Stimulated activated CD4-positive, alpha-beta T cell treated with anti-CD3 and anti-CD28 coated beads, Interleukin-4, amount 100 ng/mL, for 48 hours (primary cell): ENCODE measurements at regions not wholly inside any gene's neighbourhood (a gene's known extent, or its start where the extent isn't known, plus 50 kb on each side); places are given as distances from the start of the nearest gene placed in this dataset.
"Not testable (repeated sequence)": the region's sequence is repeated elsewhere in the genome, so short reads cannot be mapped to it uniquely, and the experiment has no call there.

Experiments used
- DNase-seq, 2 donors: peaks; one replicate each; pipeline ENCODE4 v3.0.0-alpha.2; 2020; ENCODE audit warnings: low read depth in 2 of 2

DNA sequence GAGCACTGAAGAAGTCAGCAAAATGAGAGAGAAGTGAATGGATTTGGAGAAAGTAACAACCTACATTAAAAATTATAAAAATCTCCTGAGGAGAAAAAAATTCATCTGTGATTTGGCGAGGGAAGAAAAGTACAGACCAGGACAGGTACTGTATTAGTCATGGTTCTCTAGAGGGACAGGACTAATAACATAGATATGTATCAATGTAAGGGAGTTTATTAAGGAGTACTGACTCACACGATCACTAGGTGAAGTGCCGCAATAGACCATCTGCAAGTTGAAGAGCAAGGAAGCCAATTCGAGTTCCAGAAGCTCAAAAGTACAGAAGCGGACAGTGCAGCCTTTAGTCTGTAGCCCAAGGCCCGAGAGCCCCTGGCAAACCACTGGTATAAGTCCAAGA is 1004.4 kb upstream of the ALCAM start:
- no peak for DNase-seq

DNA sequence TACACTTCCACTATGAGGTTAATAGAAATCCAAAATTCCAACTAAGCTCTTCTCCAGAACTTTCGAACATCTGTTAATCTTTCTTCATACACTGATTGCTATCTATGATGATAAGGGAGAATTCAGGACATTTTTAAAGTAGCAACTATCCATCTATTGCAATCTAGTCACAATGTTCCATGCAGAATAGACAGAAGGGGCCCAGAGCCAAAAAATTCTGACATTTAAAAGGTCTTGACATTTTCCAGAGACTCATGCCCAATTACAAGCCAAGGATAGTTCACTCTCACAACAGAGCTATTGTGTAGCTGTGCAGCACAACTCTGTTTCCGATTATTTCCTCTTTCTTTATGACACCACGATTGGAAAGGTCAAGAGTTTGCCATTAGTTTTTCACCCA is 999.7 kb upstream of the ALCAM start:
- DNase-seq: no peak

DNA sequence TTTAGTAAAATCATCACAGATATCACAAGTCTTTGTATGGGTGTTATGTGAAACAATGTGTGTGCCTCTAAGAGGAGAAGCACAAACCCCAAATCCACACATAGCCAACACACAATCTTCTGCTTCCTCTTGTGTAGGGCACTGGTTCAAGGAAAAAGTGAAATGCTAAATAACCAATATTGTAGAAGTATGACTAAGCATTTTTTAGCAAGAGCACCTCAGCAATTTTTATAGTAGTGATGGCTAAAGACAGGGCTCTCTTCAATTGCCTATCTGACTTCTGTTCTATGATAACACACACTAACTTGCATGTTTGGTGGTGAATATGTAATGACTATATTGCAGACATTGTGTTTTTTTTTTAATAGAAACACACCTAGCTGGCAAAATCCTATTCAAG is 997.9 kb upstream of the ALCAM start:
- DNase-seq: no peak

DNA sequence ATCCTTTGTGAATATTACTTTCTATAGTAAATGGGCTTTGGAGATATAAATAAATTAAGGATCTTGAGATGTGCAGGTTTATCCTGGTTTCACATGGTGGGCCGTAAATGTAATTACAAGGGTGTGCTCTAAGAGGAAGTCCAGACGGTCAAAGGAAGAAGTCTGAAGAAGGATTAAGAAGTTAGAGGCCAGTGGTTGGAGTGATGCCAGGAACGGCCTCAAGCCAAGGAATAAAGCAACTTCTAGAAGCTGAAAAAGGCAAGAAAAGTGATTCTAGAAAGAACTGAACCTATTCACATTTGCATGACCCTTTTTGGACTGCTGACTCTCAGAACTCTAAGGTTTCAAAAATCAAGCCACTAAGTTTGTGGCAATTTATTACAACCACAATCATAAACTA is 981.3 kb upstream of the ALCAM start:
- no peak for DNase-seq

DNA sequence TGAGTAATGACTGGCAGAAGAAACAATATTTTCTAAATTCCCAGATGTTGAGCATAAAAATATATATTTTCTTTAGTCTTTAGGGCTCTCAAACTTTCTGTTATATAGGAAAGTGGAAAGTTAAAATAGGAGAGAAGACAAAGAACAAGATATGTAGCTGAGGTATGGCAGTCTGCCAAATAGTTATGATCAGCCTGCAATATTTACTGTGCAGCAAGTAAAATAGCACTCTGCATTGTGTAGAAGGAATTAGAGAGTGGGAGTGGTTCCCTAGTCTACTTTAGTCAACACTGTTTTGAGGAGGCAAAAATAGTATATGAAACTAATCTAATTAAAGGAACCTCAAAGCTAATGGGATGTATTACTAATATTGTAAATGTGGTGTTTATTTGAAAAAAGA is 978.1 kb upstream of the ALCAM start:
- DNase-seq: no peak

DNA sequence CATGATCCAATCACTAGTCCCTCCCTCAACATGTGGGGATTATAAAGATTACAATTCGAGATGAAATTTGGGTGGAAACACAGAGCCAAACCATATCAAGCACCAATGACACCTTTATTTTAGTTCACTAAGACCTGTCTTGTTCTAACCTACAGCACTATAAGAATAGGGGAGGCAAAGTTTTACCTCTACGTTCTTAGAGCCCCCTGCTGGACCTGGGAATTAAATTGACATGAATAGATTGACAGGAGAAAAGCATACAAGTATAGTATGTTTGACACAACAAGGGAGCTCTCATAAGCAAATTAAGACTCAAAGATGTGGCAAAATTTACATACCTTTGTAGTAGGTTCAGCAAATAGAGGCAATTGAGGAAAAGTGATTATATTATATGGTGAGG is 974.4 kb upstream of the ALCAM start:
- DNase-seq: no peak

DNA sequence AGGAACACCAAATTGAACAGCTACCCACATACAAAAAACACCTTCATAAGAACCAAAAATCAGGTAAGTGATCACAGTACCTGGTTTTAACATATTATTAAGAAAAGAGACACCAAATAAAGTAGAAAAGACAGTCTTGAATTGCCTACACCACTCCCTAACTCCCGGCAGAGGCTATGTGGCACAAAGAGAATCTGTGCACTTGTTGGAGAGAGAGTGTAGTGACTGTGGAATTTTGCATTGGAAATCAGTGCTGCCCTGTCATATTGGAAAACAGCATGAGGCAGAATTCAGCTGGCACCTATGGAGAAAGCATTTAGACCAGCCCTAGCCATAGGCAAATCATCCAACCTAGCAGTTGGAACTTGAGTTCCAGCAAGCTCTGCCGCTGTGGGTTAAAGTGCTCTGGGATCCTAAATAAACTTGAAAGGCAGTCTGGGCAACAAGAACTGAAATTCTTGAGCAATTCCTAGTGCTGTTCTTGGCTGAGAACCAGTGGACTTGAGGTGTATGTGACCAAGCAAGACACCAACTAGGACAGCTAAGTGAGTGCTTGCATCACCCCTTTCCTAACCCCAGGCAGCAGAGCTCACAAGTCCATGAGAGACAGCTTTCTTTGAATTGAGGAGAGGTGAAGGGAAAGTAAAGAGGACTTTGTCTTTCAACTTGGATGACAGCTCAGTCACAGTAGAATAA is 969.6 kb upstream of the ALCAM start:
- no peak for DNase-seq

DNA sequence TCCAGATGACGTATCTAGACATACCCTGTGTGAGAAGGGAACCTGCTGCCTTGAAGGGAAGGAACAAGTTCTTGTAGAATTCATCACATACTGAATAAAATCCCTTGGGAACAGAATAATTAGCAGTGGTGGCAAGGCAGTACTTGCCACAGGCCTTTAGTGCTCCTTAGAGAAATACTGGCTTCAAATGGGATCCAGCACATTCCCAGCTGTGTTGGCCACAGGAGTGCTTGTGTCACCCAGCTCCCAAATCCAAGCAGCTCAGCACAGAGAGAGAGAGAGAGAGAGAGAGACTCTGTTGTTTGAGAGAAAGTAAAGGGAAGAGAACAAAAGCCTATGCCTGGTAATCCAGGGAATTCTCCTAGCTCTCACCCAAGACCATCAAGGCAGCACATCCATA is 969.0 kb upstream of the ALCAM start:
- no peak for DNase-seq

DNA sequence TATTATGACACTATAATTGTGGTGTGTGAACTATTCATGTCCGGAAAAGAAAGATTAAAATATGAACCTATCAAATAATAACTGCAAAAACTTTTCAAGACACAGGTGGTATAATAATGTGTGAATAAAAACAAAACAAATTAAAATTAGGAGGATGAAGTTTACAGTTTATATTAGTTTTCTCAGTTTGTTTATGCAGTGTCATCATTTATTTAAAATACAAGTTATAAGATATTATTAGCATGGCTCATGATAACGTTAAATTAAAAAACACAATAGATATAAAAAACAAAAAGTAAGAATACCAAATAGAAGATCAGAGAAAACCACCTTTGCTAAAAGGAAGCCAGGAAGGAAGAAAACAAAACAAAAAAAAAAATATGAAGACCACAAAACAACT is 963.8 kb upstream of the ALCAM start:
- DNase-seq: no peak

DNA sequence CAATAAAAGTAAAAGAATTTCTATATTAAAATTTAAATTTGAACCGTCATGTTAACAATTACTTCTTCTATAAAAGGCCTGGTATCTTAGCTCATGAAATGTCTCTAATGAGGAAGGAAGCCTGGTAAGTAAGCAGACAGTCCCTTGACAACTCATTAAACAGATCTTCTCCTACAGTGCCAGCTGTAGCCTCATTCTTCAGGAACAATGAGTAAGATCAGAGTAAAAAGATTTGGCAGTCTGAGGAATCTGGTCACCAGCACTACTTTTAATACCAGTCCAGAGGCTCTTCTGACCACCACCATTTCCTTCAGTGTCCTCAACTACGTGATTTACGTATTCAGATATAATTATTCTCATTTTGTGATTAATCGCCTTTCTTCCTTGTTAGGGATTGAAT is 955.0 kb upstream of the ALCAM start:
- DNase-seq: no peak

DNA sequence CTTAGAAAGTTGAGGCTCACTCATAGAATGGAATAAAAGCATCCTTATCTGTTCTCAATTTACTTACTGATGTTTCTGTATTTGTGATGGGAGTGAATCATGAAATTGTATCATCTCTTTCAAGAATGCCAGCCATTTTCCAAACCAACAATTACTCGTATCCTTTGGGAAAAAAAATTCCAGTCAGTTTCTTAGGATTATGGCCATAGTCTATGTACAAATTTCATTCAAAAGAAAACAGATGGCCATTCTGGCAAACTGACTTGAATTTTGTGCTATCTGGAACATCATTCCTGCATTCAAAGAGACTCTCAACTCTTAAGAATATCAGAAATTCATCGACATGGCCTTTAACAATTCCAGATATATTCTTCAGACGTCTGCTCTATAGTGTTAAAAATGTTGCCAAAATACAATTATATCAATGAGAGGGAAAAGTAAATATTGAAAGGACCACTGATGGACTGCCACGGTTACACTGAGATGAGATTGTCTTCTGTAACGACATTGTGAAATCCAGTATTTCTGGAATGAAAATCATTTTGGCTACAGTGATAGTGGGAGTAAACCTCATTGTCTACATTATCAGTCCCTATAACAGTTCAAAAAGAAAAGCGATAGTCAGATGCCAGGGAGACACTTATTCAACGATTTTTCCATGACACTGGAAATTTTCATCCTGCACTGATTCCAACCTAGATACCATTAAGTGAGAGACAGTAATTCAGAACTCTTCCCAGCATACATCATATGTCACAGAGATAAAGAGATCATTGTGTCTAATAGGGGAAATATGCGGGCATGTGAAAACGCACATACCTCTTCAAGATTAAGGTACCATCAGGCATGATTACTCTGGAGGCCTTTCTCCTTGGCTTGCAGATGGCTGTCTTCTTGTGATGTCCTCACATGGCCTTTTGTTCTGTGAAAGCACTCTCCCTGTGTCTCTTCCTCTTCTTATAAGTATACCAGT is 953.8 kb upstream of the ALCAM start:
- no peak for DNase-seq

DNA sequence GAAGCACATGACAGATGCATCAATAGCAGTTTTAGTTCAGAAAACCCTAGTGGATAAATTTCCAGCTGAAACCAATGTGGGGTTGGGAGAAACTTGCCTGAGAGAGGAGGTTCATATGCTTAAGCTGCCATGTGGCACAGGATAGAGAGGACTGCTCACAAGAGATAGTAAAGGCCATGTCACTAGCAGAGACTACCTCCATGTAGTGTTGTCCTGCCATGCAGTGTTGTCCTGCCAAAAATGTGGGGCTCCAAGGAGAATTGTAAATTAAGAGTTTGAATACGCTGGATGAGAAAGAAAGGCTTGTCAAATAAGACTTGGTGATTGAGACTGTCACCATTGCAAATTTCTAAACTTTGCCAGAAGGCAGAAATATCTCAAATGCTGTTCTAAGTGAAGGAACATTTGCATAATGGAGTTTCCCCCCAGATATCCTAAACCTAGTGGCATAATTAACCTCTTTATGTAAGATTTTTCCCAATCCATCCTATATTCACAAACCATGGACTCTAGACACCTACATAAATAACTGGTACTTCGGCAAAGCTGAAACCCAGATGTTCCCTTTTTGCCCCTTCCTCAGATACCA is 938.3 kb upstream of the ALCAM start:
- DNase-seq: no peak

DNA sequence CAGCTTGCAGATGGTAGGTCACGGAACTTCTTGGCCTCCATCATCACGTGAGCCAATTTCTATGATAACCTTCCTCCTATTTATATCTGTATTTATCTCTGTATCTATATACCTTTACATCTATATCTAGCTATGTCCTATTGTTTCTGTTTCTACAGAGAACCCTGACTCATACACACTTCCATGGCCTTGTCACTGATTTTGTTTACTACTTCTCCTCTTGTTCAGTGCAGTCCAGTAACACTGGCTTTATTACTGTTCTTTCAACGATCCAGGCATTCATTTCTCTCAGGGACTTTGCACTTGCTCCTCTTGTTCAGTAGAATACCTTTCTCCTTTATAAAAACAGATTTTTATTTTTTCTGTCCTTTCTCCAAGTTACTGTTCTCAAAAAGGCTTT is 937.0 kb upstream of the ALCAM start:
- DNase-seq: no peak

DNA sequence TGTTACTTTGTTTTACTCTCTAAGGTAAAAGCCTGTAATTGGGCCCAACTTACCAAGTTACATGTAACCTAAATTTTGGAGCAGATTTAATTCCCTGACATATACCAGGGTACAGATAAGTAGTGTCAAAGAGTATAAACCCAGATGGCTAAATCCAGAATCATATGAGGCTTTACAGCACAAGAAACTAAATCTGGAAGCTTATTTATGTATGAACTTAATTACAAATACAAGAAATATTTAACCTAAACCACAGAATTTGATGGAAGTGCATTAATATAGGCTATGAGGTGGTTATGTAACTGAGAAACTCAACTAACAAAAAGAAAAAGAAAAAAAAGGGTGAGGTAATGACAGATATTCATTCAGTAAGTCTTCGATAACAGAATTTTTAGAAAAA is 930.2 kb upstream of the ALCAM start:
- DNase-seq: no peak

DNA sequence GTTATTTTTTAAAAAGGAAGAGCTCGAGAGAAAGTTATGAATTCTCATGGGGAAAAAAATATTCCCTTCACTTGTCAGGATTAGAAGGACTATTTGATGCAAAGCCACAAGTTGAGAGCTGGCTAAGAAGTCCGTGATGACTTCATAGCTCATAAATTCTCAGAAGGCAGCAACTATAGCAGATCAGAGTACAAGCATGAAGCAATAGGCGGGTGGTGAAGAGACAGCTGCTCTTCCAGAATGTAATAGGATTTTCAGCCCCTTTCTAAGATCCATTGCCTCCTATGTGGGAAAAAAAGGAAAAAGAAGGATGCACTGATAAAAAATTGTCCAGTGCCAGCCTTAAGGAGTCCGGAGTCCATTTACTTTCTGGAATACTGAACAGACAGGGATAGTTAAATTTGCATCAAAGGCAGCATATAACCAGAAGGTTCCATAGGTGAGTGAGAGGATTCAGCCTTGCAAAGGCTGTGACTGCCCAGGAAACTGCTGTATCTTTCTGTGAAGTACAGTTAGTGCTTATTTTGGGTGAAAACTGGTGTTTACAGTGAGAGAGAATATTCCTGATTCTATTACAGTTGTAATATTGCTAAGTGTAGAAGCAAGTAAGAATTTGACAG is 929.5 kb upstream of the ALCAM start:
- no peak for DNase-seq

DNA sequence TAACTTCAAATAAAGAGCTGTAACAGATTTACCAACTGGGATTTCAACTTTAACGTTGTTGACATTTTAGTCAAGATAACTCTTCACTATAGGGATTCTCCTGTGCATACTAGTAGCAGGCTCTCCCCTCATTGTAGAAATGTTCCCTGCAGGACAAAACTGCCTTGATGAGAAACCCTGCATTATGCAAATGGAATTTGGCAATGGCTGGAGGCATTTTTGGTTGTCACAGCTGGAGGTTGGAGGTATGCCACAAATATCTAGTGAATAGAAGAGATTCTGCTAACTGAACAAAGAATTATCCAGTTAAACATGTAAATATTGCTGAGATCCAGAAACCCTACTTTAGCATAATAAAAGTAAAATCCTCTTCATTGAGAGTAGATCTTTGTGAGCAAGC is 928.8 kb upstream of the ALCAM start:
- no peak for DNase-seq

DNA sequence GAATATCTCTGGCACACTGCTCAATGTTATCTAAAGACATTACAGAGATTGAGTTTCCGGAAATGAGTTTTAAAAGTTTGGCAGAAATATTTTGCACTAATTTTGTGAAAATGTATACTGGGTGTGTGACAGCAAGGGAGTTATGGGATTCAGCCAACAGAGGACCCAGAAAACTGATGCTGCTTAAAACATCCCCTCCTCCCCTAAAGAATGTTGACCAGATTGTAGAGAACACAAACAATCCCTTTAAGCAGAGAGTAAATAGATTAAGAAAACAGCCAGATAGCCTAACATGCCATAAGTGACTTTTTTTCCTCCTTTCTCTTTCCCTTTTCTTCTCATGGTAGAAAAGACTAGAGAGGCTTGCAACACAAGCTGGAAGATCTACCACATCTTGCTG is 928.0 kb upstream of the ALCAM start:
- DNase-seq: no peak

DNA sequence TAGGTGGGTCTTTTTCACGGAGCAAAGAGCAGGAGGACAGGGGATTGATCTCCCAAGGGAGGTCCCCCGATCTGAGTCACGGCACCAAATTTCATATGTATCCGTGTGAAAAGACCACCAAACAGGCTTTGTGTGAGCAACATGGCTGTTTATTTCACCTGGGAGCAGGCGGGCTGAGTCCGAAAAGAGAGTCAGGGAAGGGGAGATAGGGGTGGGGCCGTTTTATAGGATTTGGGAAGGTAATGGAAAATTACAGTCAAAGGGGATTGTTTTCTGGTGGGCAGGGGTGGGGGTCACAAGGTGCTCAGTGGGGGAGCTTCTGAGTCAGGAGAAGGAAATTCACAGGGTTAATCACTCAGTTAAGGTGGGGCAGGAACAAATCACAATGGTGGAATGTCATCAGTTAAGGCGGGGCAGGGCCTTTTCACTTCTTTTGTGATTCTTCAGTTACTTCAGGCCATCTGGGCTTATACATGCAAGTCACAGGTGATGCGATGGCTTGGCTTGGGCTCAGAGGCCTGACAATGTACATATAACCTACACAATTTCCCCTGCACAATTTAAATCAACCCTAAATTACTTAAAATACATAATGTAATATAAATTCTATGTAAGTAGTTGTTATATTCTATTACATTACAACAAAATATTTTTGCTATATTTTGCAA is 921.3 kb upstream of the ALCAM start:
- not testable (repeated sequence) for DNase-seq

DNA sequence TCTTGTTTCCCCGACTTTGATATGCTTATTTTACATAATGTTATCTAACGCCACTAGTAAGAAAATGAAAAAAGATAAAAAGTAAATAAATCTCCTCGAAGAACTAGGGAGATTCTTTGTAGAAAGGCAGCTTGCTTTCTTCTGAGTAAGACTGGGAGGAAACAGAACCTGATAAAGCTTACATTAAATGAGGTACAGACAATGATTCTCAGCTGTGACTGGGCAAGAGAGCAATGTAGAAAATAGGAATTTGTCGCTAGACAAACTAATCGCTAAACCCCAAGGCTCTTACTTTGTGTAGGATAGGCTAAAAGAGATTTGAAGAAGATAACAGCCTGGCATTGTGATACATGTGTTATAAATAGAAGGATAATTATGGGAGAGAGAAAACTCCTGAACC is 919.0 kb upstream of the ALCAM start:
- DNase-seq: no peak

DNA sequence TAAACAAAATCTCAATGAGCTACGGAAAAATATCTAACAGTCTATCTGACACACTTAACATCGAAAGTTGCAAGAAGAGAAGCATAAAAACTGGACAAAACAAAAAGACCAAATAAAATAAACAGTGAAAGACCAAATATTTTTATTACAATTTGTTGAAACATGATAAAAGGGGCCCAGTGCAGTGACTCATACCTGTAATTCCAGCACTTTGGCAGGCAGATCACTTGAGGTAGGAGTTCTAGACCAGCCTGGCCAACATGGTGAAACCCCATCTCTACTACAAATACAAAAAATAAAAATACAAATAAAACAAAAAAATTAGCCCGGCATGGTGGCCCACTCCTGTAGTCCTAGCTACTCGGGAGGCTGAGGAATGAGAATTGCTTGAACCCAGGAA is 914.0 kb upstream of the ALCAM start:
- DNase-seq: no peak

DNA sequence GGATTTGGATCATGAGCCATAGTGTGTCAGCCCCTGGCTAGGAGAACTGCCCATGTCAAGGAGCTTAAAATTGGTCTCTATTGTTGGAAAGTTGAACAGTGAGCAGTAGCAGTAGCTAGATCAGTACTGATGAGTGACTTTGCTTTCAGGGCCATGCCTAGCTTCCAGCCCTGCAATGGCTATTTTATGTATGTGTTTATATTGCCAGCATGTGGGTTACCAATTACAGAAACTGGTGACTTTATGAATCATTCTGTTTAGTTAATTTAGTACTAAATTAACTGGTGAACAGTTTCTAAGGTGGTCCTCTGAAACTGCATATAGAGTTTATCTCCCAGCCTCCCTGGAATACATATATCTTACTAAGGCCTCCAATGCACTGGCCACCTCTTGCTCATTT is 908.1 kb upstream of the ALCAM start:
- no peak for DNase-seq
